NCI-H1694 treated with DMSO at 0.1 percent for 48 hours (cell line): ENCODE measurements at regions not wholly inside any gene's neighbourhood (a gene's known extent, or its start where the extent isn't known, plus 50 kb on each side); places are given as distances from the start of the nearest gene placed in this dataset.

Source experiments
- DNase-seq: peaks from one replicate; lab custom pipeline; 2025; lab: John Stamatoyannopoulos, UW

DNA sequence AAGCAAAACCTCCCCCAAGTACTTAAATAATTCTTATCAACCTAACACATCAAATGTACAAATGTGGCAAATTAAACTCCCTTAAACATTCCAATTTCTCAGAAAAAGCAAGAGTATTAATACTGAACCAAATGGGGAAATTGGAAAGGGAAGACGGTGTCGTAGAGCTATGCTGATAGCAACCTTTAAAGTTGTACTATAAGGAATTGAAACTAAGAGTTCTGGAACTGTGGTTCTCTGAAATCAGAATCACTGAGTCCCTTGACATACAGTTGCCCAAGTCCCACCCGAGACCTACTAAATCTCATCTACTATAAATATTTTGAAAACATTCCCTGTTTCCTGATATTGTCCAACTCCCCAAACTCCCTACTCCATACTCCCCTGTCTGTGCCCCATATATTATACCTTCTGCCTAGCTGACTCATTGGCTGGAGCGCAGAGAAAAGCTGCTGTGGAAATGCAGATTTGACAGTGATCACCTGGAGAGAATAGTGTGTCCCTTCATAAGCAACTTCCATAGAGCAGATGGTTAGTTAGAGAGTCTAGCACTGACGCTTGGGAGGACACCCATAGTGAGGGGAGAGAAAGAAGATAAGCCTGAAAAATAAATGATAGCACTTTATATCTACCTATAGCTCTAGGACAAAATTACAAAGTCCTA, 51.4 kb upstream of the ITM2B start:
- DNase-seq, result no peak

GRCh38 chr13:48178126-48178525, 54.9 kb upstream of the ITM2B start:
- DNase-seq, result no peak

- DNase-seq, result no peak
Observed at GRCh38 chr13:48176781-48177180, 56.2 kb upstream of the ITM2B start.

DNA sequence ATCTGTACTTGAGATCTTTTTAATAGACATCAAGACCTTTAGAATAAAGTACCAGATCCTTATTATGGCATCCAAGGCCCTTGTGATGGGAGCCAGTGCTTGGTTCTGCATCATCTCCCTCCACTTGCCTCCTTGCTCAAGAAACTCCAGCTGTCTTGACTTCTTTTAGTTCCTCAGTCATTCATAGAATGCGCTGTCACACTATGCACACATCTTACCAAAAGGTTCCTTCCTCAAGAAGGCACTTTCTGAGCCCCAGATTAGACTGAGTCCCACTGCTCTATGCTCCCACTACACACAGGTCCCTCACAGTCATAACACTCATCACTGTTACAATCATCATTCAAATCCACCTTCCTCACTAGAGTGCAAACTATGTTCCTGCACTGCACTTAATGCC, 57.8 kb upstream of the ITM2B start:
- no peak for DNase-seq

GRCh38 chr13:48167866-48168265, 65.1 kb upstream of the ITM2B start:
- DNase-seq, result peak; percentile 78

DNA sequence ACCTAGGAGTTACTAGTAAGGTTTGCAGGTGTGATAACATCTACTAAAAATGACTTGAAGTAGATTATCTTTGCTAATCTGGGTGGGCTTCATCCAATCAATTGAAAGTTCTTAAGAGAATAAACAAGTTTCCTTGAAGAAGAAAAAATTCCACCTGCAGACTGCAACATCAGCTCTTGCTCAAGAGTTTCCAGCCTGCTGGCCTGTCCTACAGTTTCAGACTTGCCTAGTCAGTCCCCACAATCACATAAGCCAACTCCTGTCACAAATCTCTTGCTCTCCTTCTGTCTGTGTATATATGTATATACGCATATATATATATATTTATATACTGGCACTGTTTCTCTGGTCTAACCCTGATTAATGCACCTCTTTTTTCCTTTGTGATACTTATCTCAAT, 67.3 kb upstream of the ITM2B start:
- no peak for DNase-seq

DNA sequence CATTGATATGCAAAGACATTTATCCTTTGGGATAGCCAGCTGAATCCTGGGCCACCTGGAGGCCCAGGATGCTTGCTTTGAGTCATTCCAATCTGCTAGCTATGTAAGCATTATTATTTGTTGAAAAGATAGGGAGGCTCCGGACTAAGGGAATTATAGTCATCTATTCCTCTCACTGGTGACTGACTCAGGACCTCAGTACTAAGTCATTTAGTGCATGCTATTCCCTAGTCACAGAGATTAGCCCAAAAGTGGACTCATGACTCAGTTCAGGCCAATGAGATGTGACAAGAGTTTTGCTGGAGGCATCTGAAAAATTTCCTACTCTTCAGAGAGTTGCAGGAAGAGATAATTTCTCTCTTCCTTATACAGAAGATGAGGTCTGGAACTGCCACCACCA, 67.9 kb upstream of the ITM2B start:
- DNase-seq, result no peak

DNA sequence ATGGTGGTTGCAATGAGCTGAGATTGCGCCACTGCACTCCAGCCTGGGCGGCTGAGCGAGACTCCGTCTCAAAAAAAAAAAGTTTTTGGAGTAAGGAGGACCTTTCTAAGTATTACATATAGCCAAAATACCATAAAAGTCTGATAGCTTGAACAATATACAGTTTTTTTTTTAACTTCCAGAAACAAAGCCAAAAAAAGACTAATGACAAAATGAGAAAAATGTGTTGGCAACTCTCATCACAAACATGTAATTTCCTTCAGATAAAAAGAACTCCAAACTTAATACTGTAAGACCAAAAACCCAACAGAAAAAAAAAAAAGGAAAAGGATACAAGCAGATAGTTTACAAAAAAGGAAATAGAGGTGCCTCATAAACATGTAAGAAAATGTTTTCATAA, 68.2 kb upstream of the MED4 start:
- DNase-seq, result no peak

GRCh38 chr13:48162217-48162616, 67.3 kb upstream of the MED4 start:
- no peak for DNase-seq

DNA sequence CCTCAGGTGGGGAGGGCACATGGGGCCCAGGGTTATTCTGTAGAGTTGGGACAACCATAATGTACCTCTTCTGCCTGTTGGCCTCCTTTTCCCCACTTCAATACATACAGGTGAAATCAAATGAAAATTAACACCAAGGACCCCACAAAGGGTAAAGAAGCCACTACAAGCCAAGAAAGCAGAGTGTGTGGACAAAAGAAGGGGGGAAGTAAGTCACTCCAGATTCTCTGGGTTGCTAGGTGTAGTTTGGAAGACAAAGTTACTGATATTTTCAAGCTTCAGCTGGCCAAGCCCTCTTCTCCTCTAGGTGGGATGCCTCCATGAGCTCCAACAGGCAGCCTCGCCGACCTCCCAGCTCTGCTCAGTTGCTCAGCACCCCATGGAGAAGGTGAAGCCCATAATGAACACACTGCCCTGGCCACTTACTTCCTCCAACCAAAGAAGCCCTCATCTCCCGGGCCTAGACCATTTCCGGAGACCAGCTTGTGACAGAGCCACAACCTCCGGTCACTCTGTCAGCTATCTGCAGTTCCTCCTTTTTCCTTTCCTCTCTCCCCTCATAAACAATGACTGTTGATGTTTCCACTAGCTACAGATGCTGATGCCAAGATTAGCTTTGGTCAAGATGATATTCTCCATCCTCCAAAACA, 66.8 kb upstream of the MED4 start:
- DNase-seq, result no peak

- DNase-seq, result peak; percentile 93
Observed at GRCh38 chr13:48160606-48161278, 65.8 kb upstream of the MED4 start.

- no peak for DNase-seq
Observed at GRCh38 chr13:48159826-48160225, 64.9 kb upstream of the MED4 start.

- peak; percentile 21 for DNase-seq
Observed at GRCh38 chr13:48159401-48159800, 64.5 kb upstream of the MED4 start.

GRCh38 chr13:48158915-48159314, 64.0 kb upstream of the MED4 start:
- no peak for DNase-seq

GRCh38 chr13:48158290-48158689, 63.4 kb upstream of the MED4 start:
- peak; percentile 66 for DNase-seq

- DNase-seq, result no peak
Observed at GRCh38 chr13:48156466-48156865, 61.6 kb upstream of the MED4 start.

GRCh38 chr13:48155848-48156247, 60.9 kb upstream of the MED4 start:
- DNase-seq, result no peak

- no peak for DNase-seq
Observed at GRCh38 chr13:48154671-48155070, 59.8 kb upstream of the MED4 start.

DNA sequence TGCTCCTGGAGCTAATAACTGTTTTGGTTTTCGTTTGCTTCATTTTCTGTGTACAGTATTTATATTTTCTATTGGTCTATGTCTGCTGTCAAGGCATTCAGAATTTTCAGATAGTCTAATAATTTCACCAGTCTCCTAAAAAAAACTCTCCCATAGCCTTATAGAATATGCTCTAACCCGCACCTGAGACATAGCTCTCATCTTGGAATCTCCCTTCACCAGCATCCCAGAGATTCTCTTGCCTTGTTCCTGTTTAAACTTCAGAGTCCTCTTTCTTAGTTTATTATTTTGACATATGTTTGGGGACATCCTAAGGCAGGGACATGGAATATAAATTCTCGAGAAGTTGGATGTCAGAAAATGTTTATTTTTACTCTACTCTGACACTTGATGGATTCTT, 58.3 kb upstream of the MED4 start:
- DNase-seq, result no peak

DNA sequence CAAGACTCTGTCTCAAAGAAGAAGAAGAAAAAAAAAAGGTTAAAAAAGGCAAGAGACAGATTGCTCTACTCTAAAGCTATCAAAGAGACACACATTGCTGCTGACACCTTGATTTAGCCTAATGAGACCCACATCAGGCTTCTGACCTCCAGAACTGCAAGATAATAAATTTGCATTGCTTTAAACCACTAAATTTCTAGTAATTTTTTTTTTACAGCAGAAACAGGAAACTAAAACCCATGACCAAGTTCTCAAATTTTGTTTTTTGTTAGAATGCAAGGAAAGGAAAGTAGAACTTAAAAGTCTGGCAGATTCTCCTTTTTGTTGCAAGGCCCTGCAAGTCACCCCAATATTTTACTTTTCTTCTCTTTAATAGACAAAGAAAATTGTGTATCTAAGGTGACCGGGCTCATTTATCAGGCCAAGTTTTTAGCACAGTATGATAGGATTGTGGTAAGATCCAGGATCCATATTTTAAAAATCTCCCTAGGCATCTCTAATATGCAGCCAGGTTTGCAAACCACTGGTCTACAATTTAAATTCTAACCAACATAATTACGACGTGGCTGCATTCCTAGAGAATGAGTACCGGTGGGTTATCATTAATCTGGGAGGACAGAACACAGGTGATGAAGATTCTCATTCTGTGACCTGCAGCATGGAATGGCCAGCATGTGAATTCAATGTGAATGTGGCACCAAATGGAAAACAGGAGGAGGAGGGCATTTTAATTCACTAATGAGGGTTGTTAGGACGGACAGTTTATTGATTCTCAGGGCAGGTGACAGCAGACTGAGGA, 56.7 kb upstream of the MED4 start:
- DNase-seq, result no peak

DNA sequence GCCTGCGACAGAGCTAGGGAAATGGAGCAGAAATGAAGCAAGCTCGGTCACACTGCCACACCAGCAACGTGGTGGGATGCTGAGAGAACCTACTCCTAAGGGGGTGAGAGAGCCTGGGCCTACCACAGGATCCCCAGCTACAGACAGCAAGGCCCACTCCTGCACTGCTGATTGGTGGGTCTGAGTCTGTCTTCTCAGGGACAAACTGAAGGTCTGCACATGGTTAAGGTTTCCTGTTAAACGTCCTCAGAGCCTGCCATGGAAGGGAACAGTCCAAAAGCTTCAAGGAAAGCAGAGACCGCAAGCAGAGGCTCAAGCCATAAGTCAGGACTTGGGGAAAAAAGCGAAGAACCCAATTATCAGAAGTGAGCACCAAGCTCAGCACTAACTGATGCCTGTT, 53.5 kb upstream of the MED4 start:
- DNase-seq, result no peak

DNA sequence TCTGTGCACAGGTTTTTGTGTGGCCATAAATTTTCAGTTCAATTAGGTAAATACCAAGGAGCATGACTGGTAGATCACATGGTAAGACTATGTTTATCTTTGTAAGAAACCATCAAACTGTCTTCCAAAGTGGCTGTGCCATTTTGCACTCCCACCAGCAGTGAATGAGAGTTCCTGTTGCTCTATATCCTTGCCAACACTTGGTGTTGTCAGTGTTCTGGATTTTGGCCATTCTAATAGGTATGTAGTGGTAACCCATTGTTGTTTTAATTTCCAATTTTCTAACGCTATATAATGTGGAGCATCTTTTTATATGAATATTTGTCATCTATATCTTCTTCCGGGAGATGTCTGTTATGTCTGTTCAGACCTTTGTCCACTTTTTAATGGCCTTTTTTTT, 51.7 kb upstream of the MED4 start:
- DNase-seq, result no peak

GRCh38 chr13:48146122-48146521, 51.2 kb upstream of the MED4 start:
- no peak for DNase-seq
